ENCODE measurements at regions not wholly inside any gene's neighbourhood (a gene's known extent, or its start where the extent isn't known, plus 50 kb on each side); places are given as distances from the start of the nearest gene placed in this dataset.

DNA sequence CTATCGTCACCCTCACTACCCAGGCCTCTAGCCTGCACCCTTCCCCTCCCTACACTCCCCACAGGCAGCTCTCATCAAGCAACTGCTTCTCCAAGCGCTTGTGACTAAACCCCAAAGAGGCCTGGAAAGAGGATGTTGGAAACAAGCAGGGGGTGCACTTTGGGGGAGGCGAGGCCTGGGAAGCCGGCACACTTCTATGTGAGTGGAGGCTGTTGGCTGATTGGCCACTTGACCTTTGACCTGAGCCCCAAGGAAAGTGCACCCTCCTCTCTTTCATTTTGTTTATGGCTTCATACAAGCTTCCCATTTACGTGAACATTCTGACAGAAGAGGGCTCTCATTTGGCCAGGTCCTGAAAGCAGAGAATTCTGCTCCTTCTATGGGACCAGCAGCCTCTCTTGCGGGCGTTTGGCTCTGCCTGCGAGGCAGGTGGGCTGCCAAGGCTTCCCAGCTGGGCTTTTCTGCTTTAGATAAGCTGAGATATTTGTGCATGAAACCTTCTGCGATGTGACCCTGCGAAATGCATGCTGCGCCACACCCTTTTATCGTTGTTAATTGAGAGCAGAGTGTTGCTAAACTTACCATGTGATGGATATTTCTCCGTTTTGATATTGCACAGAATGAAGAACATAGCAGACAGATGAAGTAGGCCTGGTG, 134.8 kb upstream of the NCK2 start:
- TF ChIP-seq, protein P1, sequence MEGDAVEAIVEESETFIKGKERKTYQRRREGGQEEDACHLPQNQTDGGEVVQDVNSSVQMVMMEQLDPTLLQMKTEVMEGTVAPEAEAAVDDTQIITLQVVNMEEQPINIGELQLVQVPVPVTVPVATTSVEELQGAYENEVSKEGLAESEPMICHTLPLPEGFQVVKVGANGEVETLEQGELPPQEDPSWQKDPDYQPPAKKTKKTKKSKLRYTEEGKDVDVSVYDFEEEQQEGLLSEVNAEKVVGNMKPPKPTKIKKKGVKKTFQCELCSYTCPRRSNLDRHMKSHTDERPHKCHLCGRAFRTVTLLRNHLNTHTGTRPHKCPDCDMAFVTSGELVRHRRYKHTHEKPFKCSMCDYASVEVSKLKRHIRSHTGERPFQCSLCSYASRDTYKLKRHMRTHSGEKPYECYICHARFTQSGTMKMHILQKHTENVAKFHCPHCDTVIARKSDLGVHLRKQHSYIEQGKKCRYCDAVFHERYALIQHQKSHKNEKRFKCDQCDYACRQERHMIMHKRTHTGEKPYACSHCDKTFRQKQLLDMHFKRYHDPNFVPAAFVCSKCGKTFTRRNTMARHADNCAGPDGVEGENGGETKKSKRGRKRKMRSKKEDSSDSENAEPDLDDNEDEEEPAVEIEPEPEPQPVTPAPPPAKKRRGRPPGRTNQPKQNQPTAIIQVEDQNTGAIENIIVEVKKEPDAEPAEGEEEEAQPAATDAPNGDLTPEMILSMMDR (IDR thresholded peaks at IDR 0.05; ENCODE audit: low read depth, low read length), result no peak
- POLR2A ChIA-PET, result no interaction called here
- CTCF ChIA-PET, result no interaction called here

DNA sequence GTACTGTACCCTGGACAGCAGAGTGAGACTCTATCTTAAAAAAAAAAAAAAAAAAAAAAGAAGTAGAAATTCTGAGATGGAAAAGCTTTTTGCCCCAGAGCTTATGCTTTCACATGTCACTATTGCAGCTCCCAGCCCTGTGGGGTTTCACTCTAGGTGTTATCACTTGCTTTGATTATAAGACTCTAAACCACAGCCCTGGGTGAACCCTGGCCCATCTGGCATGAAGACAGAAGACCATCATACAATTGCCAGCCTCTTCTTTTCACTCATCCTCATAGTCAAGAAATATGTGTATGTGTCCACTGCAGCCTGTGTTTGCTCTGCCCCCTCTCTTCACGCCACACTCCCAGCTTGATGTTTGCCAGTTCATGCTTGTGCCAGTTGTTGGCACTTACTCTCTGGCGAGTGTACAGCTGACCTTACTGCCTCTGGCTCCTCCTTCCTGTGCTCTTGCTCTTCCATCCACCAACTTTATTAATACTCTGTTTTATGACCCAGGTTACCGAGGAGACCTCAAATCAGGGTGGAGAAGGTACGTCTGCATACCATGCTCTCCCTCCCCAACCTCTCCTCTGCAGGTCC, 136.7 kb upstream of the NCK2 start:
- Histone ChIP-seq H3K27me3 (ENCODE audit: control insufficient read depth, insufficient read depth, low read length) (peaks cover 3% of the 10 kb centered on the region), H3K27ac (ENCODE audit: low read depth, low read length) (no peak overlapping the region), H3K9me3 (ENCODE audit: control insufficient read depth, insufficient read depth, low read length) (no peaks in the 10 kb centered on the region), H3K4me3 (ENCODE audit: low read depth, low read length) (no peak overlapping the region)
- DNase-seq (ENCODE audit: low read depth, low spot score), result no peak
- TF ChIP-seq, protein P1 (IDR thresholded peaks at IDR 0.05; ENCODE audit: low read depth, low read length), result no peak
- ChIA-PET POLR2A (no interaction called here), CTCF (interaction anchor here (0.6 kb wide), 1 partner anchor 489 kb away, joined by 3 read pairs; no protein-coding TSS in a partner anchor)

More for the DNA sequence above, 134.8 kb upstream of the NCK2 start:
- no peaks in the 10 kb centered on the region for H3K9me3 ChIP-seq (ENCODE audit: control insufficient read depth, insufficient read depth, low read length)
- no peak for DNase-seq (ENCODE audit: low read depth, low spot score)
- H3K27ac ChIP-seq (ENCODE audit: low read depth, low read length), result no peak overlapping the region
- no peaks in the 10 kb centered on the region for H3K27me3 ChIP-seq (ENCODE audit: control insufficient read depth, insufficient read depth, low read length)
- no peak overlapping the region for H3K4me3 ChIP-seq (ENCODE audit: low read depth, low read length)

DNA sequence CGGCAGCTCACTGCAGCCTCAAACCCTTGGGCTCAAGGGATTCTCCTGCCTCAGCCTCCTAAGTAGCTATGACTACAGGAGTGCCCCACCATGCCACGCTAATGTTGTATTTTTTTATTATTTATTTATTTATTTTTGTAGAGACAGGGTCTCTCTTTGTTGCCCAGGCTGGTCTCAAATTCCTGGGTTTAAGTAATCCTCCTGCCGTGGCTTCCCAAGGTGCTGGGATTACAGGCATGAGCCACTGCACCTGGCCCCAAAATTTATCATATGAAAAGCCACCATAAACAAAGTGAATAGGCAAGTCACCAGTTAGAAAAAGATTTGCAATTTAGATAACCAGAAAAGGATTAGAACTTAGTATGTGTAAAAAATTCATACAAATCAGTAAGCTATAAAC, 138.6 kb upstream of the NCK2 start:
- ChIA-PET CTCF (no interaction called here), POLR2A (no interaction called here)
- H3K27me3 ChIP-seq (ENCODE audit: control insufficient read depth, insufficient read depth, low read length), result peaks cover 3% of the 10 kb centered on the region

DNA sequence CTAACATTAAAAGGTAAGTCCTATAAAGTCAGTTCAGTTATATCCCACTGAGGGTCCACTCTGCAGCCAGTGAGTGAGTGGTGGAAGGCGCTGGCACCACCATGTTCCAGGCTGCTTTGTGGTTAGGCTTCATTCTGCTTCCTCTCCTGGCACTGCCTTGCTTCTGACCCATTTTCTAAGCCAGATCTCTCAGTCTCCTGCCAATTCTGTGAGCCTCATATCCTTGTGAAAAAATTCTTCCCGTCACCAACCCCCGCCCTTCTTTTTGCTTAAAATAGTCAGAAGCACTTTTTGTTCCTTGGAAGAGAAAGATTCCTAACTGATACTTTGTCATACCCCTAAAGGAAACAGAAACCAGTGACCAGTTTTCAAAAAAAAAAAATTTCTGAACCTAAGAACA, 139.8 kb upstream of the NCK2 start:
- DNase-seq (ENCODE audit: low read depth, low spot score), result no peak
- TF ChIP-seq, protein P1 (IDR thresholded peaks at IDR 0.05; ENCODE audit: low read depth, low read length), result no peak
- H3K9me3 ChIP-seq (ENCODE audit: control insufficient read depth, insufficient read depth, low read length), result no peaks in the 10 kb centered on the region
- no peak overlapping the region for H3K27ac ChIP-seq (ENCODE audit: low read depth, low read length)
- CTCF ChIA-PET, result no interaction called here
- peaks cover 8% of the 10 kb centered on the region for H3K27me3 ChIP-seq (ENCODE audit: control insufficient read depth, insufficient read depth, low read length)
- no peak overlapping the region for H3K4me3 ChIP-seq (ENCODE audit: low read depth, low read length)
- POLR2A ChIA-PET, result no interaction called here

More for the DNA sequence above, 138.6 kb upstream of the NCK2 start:
- DNase-seq (ENCODE audit: low read depth, low spot score), result no peak
- no peak overlapping the region for H3K27ac ChIP-seq (ENCODE audit: low read depth, low read length)
- H3K4me3 ChIP-seq (ENCODE audit: low read depth, low read length), result no peak overlapping the region
- no peaks in the 10 kb centered on the region for H3K9me3 ChIP-seq (ENCODE audit: control insufficient read depth, insufficient read depth, low read length)
- TF ChIP-seq, protein P1 (IDR thresholded peaks at IDR 0.05; ENCODE audit: low read depth, low read length), result no peak

DNA sequence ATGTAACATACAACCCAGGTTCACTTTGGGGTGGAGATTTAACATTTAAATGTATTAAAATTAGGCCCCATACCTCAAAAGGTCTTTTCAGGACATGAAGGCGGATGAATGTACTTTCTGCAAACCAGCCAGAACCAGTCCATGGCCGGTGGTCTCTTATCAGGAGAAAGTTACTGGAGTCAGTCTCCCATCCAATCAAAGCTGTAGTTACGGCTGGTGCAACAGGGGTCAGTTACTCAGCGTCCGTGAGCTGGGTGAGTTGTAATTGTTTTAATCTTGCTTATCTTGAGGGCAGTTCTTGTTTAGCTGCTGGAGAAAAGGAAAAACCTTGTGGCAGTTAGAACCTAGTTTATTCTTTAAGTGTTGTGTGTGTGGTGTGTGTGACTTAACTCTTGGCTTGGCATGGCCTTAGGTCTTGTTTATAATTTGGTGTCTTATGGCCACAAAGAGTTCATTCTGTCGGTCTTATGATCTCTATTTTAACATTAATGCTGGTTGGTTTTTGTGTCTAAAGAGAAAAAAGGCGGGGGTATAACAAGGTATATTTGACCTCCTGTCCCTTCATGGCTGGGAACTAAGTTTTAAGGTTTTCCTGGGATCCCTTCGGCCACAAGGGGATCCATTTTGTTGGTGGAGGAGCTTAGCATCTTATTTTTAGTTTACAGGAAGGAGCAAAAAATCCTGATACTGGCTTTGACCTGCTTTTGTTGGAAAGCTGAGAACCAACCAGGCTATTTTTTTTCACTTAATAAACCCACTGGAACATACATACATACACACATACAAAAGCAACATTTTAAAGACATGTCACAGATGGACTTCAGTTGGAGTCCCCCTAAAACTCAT, 143.5 kb upstream of the NCK2 start:
- ChIA-PET CTCF (no interaction called here), POLR2A (no interaction called here)
- Histone ChIP-seq H3K4me3 (ENCODE audit: low read depth, low read length) (no peak overlapping the region), H3K27ac (ENCODE audit: low read depth, low read length) (no peak overlapping the region), H3K9me3 (ENCODE audit: control insufficient read depth, insufficient read depth, low read length) (no peaks in the 10 kb centered on the region), H3K27me3 (ENCODE audit: control insufficient read depth, insufficient read depth, low read length) (peaks cover 17% of the 10 kb centered on the region)
- DNase-seq (ENCODE audit: low read depth, low spot score), result no peak
- TF ChIP-seq, protein P1 (IDR thresholded peaks at IDR 0.05; ENCODE audit: low read depth, low read length), result no peak
